HTR-8/SVneo (cell line): ENCODE measurements at regions not wholly inside any gene's neighbourhood (a gene's known extent, or its start where the extent isn't known, plus 50 kb on each side); places are given as distances from the start of the nearest gene placed in this dataset.

Source experiments
- DNase-seq: peaks from one replicate; pipeline ENCODE4 v3.0.0; 2011; ENCODE audit warnings: low spot score, mixed read lengths; ENCODE audit not compliant: insufficient read length
- FAIRE-seq: peaks from 2 replicates; lab custom pipeline; 2011; peaks lifted over from hg19 to GRCh38; lab: Jason Lieb, UNC

GRCh38 chr4:97507587-97508245 is 635.6 kb downstream of the STPG2 start:
- DNase-seq (peak; percentile 0), FAIRE-seq (no peak)
